Brain microvascular endothelial cell (primary cell): ENCODE measurements at regions not wholly inside any gene's neighbourhood (a gene's known extent, or its start where the extent isn't known, plus 50 kb on each side); places are given as distances from the start of the nearest gene placed in this dataset.
A peak's percentile ranks its signal among the peaks of the same experiment; 100 is the strongest.

Experiments
- DNase-seq: peaks from one replicate; pipeline ENCODE4 v3.0.0-alpha.2; 2020
- H3K27ac ChIP-seq: fragments of 250-450 bp; sonication (Bioruptor Pico); 2 replicates; pipeline ENCODE4 v1.5.1; 2020; ENCODE audit warnings: mild to moderate bottlenecking, moderate library complexity
- H3K27me3 ChIP-seq: fragments of 250-450 bp; sonication (Bioruptor Pico); replicated peaks from 2 replicates; pipeline ENCODE4 v1.5.1; 2020; ENCODE audit warnings: mild to moderate bottlenecking
- H3K36me3 ChIP-seq: fragments of 250-450 bp; sonication (Bioruptor Pico); replicated peaks from 2 replicates; pipeline ENCODE4 v1.5.1; 2020; ENCODE audit warnings: mild to moderate bottlenecking
- H3K4me3 ChIP-seq: 2 replicates; pipeline ENCODE4 v1.5.1; 2011; ENCODE audit warnings: low read depth, mild to moderate bottlenecking, control low read depth, low read length, moderate library complexity
- CTCF ChIP-seq: IDR thresholded peaks from 2 replicates; pipeline ENCODE4 v1.5.1; 2011; ENCODE audit warnings: low read depth, mild to moderate bottlenecking, moderate library complexity, low read length, control low read depth, inconsistent platforms; ENCODE audit errors: missing control alignments
- in situ Hi-C: cut with HindIII; loops from 2 replicates; pipeline ENCODE4 v1.10.0; 2017; ENCODE audit warnings: low sequenced_read_pairs, low pct_ligation_motif_present

- in situ Hi-C loops = no loop called here
- H3K4me3 ChIP-seq = no peak overlapping the region
- no peaks in the 10 kb centered on the region for H3K27me3 ChIP-seq
- H3K27ac ChIP-seq = no peak overlapping the region
- no peak for TF ChIP-seq CTCF
- no peaks in the 10 kb centered on the region for H3K36me3 ChIP-seq
- DNase-seq = no peak
These were observed 51.3 kb downstream of the TET3 start for GRCh38 chr2:74036010-74036409.

GRCh38 chr2:74036450-74037195, 51.9 kb downstream of the TET3 start:
- TF ChIP-seq CTCF = no peak
- in situ Hi-C loops = no loop called here
- Histone ChIP-seq H3K27ac (no peak overlapping the region), H3K27me3 (no peaks in the 10 kb centered on the region), H3K36me3 (no peaks in the 10 kb centered on the region), H3K4me3 (no peak overlapping the region)
- no peak for DNase-seq

GRCh38 chr2:74037379-74037860, 52.7 kb downstream of the TET3 start:
- no peak overlapping the region for H3K4me3 ChIP-seq

GRCh38 chr2:74039611-74040010, 54.9 kb downstream of the TET3 start:
- no peak overlapping the region for H3K27ac ChIP-seq
- no peak for DNase-seq
- in situ Hi-C loops = no loop called here
- TF ChIP-seq CTCF = no peak
- H3K27me3 ChIP-seq = no peaks in the 10 kb centered on the region
- H3K4me3 ChIP-seq = no peak overlapping the region
- no peaks in the 10 kb centered on the region for H3K36me3 ChIP-seq

More at GRCh38 chr2:74037379-74037860, 52.7 kb downstream of the TET3 start:
- Histone ChIP-seq H3K27me3 (no peaks in the 10 kb centered on the region), H3K36me3 (no peaks in the 10 kb centered on the region), H3K27ac (no peak overlapping the region)
- in situ Hi-C loops = no loop called here
- TF ChIP-seq CTCF = no peak
- DNase-seq = peak; percentile 12

- in situ Hi-C loops = no loop called here
- no peak for DNase-seq
- no peak for TF ChIP-seq CTCF
- no peak overlapping the region for H3K27ac ChIP-seq
- no peaks in the 10 kb centered on the region for H3K36me3 ChIP-seq
- H3K4me3 ChIP-seq = no peak overlapping the region
- H3K27me3 ChIP-seq = no peaks in the 10 kb centered on the region
These were observed 56.5 kb downstream of the TET3 start for GRCh38 chr2:74041182-74041581.

GRCh38 chr2:74041726-74042125, 57.0 kb downstream of the TET3 start:
- TF ChIP-seq CTCF = no peak
- DNase-seq = no peak
- Histone ChIP-seq H3K27me3 (no peaks in the 10 kb centered on the region), H3K36me3 (no peaks in the 10 kb centered on the region), H3K27ac (no peak overlapping the region), H3K4me3 (no peak overlapping the region)
- in situ Hi-C loops = no loop called here
